ENCODE measurements at regions not wholly inside any gene's neighbourhood (a gene's known extent, or its start where the extent isn't known, plus 50 kb on each side); places are given as distances from the start of the nearest gene placed in this dataset.

DNA sequence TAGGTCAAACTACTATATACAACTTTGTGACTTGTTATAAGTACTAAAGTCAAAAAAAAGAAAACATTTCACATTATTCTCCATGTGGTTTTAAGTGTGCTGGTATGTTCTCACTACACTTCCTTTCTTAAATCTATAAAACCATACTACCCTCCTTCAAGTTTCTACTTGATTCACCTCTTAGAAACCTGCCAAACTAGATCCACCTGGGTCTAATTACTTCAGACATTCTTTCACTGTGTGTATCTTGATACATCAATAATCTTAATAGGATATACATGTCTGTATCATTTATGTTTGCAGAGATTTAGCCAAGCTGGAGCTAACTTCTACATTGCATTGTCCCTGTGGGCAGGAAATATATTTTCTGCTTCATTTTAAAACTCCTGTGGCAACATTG is 1012.6 kb downstream of the EFNA5 start:
- DNase-seq (ENCODE audit: extremely low spot score) = no peak
- ChIA-PET POLR2A (no interaction called here), CTCF (no interaction called here)
- no peak for TF ChIP-seq L3MBTL2 (conservative IDR thresholded peaks at IDR 0.05)
- TF ChIP-seq ARNT (IDR thresholded peaks at IDR 0.05) = no peak
- TF ChIP-seq CTBP1 (IDR thresholded peaks at IDR 0.05; ENCODE audit: borderline replicate concordance) = no peak
- TF ChIP-seq FOXM1 (IDR thresholded peaks at IDR 0.05; ENCODE audit: borderline replicate concordance) = no peak
- TF ChIP-seq FOXA1 (IDR thresholded peaks at IDR 0.05) = no peak
- TF ChIP-seq FOXK2 (IDR thresholded peaks at IDR 0.05) = no peak
- TF ChIP-seq ZNF384 (IDR thresholded peaks at IDR 0.05) = no peak
- TF ChIP-seq ELF4 (IDR thresholded peaks at IDR 0.05) = no peak
- no peak for TF ChIP-seq TARDBP (IDR thresholded peaks at IDR 0.05)
- TF ChIP-seq SP1 (IDR thresholded peaks at IDR 0.05) = no peak
- no peak for TF ChIP-seq HDGF (IDR thresholded peaks at IDR 0.05; ENCODE audit: borderline replicate concordance)
- TF ChIP-seq, protein P1, sequence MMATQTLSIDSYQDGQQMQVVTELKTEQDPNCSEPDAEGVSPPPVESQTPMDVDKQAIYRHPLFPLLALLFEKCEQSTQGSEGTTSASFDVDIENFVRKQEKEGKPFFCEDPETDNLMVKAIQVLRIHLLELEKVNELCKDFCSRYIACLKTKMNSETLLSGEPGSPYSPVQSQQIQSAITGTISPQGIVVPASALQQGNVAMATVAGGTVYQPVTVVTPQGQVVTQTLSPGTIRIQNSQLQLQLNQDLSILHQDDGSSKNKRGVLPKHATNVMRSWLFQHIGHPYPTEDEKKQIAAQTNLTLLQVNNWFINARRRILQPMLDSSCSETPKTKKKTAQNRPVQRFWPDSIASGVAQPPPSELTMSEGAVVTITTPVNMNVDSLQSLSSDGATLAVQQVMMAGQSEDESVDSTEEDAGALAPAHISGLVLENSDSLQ (IDR thresholded peaks at IDR 0.05) = no peak
- no peak for TF ChIP-seq LEF1 (IDR thresholded peaks at IDR 0.05; ENCODE audit: borderline replicate concordance)
- no peak for TF ChIP-seq NFRKB (IDR thresholded peaks at IDR 0.05)
- no peak for TF ChIP-seq BHLHE40 (IDR thresholded peaks at IDR 0.05; ENCODE audit: borderline replicate concordance)
- TF ChIP-seq SUZ12 (IDR thresholded peaks at IDR 0.05) = no peak

DNA sequence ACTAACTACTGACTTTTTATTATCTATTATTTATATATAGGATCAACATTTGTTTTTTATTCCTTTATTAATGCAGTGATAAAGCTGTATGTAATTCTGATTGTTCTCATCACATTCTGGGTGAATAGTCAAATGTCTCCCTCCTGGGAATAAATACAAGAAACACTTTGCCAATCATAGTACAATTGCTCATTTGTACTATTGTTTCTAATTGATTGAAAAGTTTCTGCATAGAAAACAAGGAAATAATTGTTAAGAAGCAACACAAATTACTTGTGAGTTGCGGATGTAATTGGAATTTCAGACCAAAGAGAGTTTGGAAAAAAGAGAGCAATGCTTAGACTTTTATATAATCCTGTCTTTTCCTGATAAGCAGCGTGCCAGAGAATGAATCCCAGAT is 1013.9 kb downstream of the EFNA5 start:
- ChIA-PET POLR2A (no interaction called here), CTCF (no interaction called here)
- TF ChIP-seq BHLHE40 (IDR thresholded peaks at IDR 0.05; ENCODE audit: borderline replicate concordance) (no peak), HDGF (IDR thresholded peaks at IDR 0.05; ENCODE audit: borderline replicate concordance) (no peak), ZNF384 (IDR thresholded peaks at IDR 0.05) (no peak), L3MBTL2 (conservative IDR thresholded peaks at IDR 0.05) (no peak), ELF4 (IDR thresholded peaks at IDR 0.05) (no peak), FOXK2 (IDR thresholded peaks at IDR 0.05) (no peak), FOXM1 (IDR thresholded peaks at IDR 0.05; ENCODE audit: borderline replicate concordance) (no peak), NFRKB (IDR thresholded peaks at IDR 0.05) (no peak), ARNT (IDR thresholded peaks at IDR 0.05) (no peak)
- DNase-seq (ENCODE audit: extremely low spot score) = no peak

DNA sequence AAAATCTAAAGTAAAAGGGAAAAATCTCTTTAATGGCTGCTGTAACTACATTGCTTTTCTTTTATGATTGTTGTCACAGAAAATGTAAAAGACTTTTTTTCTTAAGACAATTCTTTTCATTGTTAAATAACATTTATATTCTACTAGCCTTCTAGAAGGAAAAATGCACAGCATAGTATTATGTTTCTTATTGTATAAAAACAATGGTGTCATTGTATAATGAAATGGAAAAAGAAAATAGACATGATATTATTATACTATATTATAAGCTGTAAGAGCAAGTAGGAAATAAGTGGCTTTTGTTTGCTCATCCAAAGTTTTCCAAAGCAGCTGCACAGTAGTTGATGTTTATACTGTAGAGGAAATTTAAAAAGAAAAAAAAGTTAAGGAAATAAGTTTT is 1021.7 kb downstream of the EFNA5 start:
- ChIA-PET POLR2A (no interaction called here), CTCF (no interaction called here)
- DNase-seq (ENCODE audit: extremely low spot score) = no peak
- TF ChIP-seq SP1 (IDR thresholded peaks at IDR 0.05) = no peak
- no peak for TF ChIP-seq FOXM1 (IDR thresholded peaks at IDR 0.05; ENCODE audit: borderline replicate concordance)
- no peak for TF ChIP-seq ARNT (IDR thresholded peaks at IDR 0.05)
- no peak for TF ChIP-seq NFRKB (IDR thresholded peaks at IDR 0.05)
- TF ChIP-seq SUZ12 (IDR thresholded peaks at IDR 0.05) = no peak
- TF ChIP-seq ELF4 (IDR thresholded peaks at IDR 0.05) = no peak
- no peak for TF ChIP-seq L3MBTL2 (conservative IDR thresholded peaks at IDR 0.05)
- no peak for TF ChIP-seq TARDBP (IDR thresholded peaks at IDR 0.05)
- no peak for TF ChIP-seq ZNF384 (IDR thresholded peaks at IDR 0.05)
- no peak for TF ChIP-seq FOXK2 (IDR thresholded peaks at IDR 0.05)
- TF ChIP-seq HDGF (IDR thresholded peaks at IDR 0.05; ENCODE audit: borderline replicate concordance) = no peak

DNA sequence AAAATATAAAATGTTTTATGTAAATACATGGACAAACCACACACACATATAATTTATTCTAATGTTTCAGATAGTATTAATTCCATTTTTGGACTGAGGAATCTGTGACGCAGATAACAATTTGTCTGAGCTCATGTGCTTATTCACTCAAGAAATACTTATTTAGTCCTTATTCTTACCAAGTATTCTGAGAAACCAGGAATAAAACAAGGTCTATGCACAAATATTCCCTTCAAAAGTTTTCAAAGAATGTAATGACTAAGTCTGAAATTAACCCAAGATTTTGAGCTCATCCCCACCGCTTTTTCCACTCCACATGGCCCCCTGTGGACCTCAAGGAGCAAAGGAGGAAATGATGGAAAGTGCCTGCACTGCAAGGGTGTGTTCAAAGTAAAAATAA is 1022.3 kb downstream of the EFNA5 start:
- no peak for TF ChIP-seq SP1 (IDR thresholded peaks at IDR 0.05)
- no peak for TF ChIP-seq TARDBP (IDR thresholded peaks at IDR 0.05)
- TF ChIP-seq, protein P1 (IDR thresholded peaks at IDR 0.05) = no peak
- TF ChIP-seq CTBP1 (IDR thresholded peaks at IDR 0.05; ENCODE audit: borderline replicate concordance) = no peak
- no peak for TF ChIP-seq ELF4 (IDR thresholded peaks at IDR 0.05)
- no peak for TF ChIP-seq ZNF384 (IDR thresholded peaks at IDR 0.05)
- TF ChIP-seq HDGF (IDR thresholded peaks at IDR 0.05; ENCODE audit: borderline replicate concordance) = no peak
- TF ChIP-seq ARNT (IDR thresholded peaks at IDR 0.05) = no peak
- no peak for TF ChIP-seq BHLHE40 (IDR thresholded peaks at IDR 0.05; ENCODE audit: borderline replicate concordance)
- TF ChIP-seq LEF1 (IDR thresholded peaks at IDR 0.05; ENCODE audit: borderline replicate concordance) = no peak
- no peak for TF ChIP-seq SUZ12 (IDR thresholded peaks at IDR 0.05)
- no peak for TF ChIP-seq FOXM1 (IDR thresholded peaks at IDR 0.05; ENCODE audit: borderline replicate concordance)
- CTCF ChIA-PET = no interaction called here

DNA sequence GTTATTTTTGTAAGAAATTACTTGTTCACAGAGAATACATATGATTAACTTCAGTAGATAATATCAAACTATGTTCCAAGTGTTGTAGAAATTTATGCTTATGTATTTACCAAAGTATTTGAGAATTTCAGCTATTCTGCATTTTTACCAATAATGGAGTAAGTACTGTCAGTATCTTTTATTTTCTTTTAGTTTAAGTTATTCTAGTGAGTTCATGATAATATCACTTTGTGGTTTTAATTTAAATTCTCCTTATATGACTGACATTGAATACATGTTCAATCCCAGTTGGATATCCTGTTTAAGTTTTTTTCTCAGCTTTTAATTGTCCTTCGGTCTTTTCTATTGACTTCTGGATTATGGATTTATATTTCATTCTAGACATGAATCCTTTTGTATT is 1024.6 kb downstream of the EFNA5 start:
- POLR2A ChIA-PET = no interaction called here
- CTCF ChIA-PET = no interaction called here
- no peak for DNase-seq (ENCODE audit: extremely low spot score)
- TF ChIP-seq ARNT (IDR thresholded peaks at IDR 0.05) (no peak), TARDBP (IDR thresholded peaks at IDR 0.05) (no peak), ELF4 (IDR thresholded peaks at IDR 0.05) (no peak), FOXA1 (IDR thresholded peaks at IDR 0.05) (no peak), NFRKB (IDR thresholded peaks at IDR 0.05) (no peak), FOXK2 (IDR thresholded peaks at IDR 0.05) (no peak), LEF1 (IDR thresholded peaks at IDR 0.05; ENCODE audit: borderline replicate concordance) (no peak), FOXM1 (IDR thresholded peaks at IDR 0.05; ENCODE audit: borderline replicate concordance) (no peak)

More for the DNA sequence above, 1022.3 kb downstream of the EFNA5 start:
- no peak for DNase-seq (ENCODE audit: extremely low spot score)
- POLR2A ChIA-PET = no interaction called here

DNA sequence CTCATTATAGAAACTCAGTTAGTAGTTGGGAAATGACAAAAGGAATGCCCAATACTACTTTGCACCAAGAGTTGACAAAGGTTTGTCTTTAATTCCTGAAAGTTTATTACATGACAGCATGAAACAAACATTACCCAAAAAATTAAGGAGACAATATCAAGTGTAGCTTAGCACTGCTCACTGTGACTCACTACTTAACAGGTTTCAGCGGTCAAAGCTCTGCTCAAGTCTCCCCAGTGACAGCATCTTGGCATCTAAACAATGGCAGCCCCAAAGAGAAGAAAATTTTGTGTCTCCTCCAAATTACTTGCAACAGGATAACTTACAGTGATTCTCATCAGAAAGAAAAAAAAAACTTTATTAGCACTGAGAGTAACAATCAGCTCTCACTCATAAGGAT is 1030.2 kb downstream of the EFNA5 start:
- CTCF ChIA-PET = no interaction called here
- POLR2A ChIA-PET = no interaction called here
- DNase-seq (ENCODE audit: extremely low spot score) = no peak
- TF ChIP-seq ARNT (IDR thresholded peaks at IDR 0.05) (no peak), SP1 (IDR thresholded peaks at IDR 0.05) (no peak), BHLHE40 (IDR thresholded peaks at IDR 0.05; ENCODE audit: borderline replicate concordance) (no peak), FOXM1 (IDR thresholded peaks at IDR 0.05; ENCODE audit: borderline replicate concordance) (no peak), NFRKB (IDR thresholded peaks at IDR 0.05) (no peak), HDGF (IDR thresholded peaks at IDR 0.05; ENCODE audit: borderline replicate concordance) (no peak), FOXA1 (IDR thresholded peaks at IDR 0.05) (no peak), LEF1 (IDR thresholded peaks at IDR 0.05; ENCODE audit: borderline replicate concordance) (no peak), SUZ12 (IDR thresholded peaks at IDR 0.05) (no peak), ELF4 (IDR thresholded peaks at IDR 0.05) (no peak), FOXK2 (IDR thresholded peaks at IDR 0.05) (no peak), CTBP1 (IDR thresholded peaks at IDR 0.05; ENCODE audit: borderline replicate concordance) (no peak), L3MBTL2 (conservative IDR thresholded peaks at IDR 0.05) (no peak), ZNF384 (IDR thresholded peaks at IDR 0.05) (no peak)
- TF ChIP-seq, protein P1 (IDR thresholded peaks at IDR 0.05) = no peak

All from HEK293T (cell line).